ENCODE measurements at regions not wholly inside any gene's neighbourhood (a gene's known extent, or its start where the extent isn't known, plus 50 kb on each side); places are given as distances from the start of the nearest gene placed in this dataset.

DNA sequence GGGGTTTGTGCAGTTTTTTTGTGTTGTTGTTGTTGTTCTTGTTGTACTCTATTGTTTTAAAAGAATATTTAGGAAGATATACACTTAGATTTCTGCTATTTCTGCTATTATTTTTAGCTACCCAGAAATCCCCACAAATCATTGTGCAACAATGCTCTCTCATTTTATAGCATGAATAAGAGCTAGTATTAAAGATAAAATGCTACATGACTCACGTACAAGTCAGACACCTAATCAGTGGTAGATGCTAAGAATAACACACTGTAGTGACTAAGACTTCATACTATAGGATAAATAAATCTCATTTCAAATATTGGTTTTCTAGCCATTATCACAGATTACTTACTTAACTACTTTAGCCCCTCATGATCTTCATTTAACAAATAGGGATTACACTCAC lies 920.5 kb downstream of the KCNMA1 start:
- Histone ChIP-seq H3K4me2 (ENCODE audit: low read length) (no peak overlapping the region), H4K20me1 (ENCODE audit: insufficient read depth, low read length) (no peaks in the 10 kb centered on the region), H3K79me2 (ENCODE audit: insufficient read depth, low read length) (no peaks in the 10 kb centered on the region), H3K36me3 (ENCODE audit: insufficient read depth, low read length) (no peaks in the 10 kb centered on the region), H3F3A (ENCODE audit: insufficient read depth, low read length) (no peaks in the 10 kb centered on the region), H3K27ac (ENCODE audit: low read depth, low read length, poor library complexity, severe bottlenecking) (no peak overlapping the region), H3K9me2 (ENCODE audit: low read depth, low read length) (no peaks in the 10 kb centered on the region), H3K9ac (ENCODE audit: low read length) (no peak overlapping the region), H3K9me3 (ENCODE audit: low read length) (no peaks in the 10 kb centered on the region), H3K4me3 (ENCODE audit: low read depth, low read length, poor library complexity, severe bottlenecking) (no peak overlapping the region), H3K4me1 (ENCODE audit: insufficient read depth, low read length, severe bottlenecking) (no peaks in the 10 kb centered on the region), H2AFZ (ENCODE audit: low read length) (no peak overlapping the region), H3K27me3 (ENCODE audit: insufficient read depth, low read length) (no peaks in the 10 kb centered on the region)
- TF ChIP-seq EZH2 (IDR thresholded peaks at IDR 0.05; ENCODE audit: borderline replicate concordance, low read length) = no peak
- TF ChIP-seq, protein P1, sequence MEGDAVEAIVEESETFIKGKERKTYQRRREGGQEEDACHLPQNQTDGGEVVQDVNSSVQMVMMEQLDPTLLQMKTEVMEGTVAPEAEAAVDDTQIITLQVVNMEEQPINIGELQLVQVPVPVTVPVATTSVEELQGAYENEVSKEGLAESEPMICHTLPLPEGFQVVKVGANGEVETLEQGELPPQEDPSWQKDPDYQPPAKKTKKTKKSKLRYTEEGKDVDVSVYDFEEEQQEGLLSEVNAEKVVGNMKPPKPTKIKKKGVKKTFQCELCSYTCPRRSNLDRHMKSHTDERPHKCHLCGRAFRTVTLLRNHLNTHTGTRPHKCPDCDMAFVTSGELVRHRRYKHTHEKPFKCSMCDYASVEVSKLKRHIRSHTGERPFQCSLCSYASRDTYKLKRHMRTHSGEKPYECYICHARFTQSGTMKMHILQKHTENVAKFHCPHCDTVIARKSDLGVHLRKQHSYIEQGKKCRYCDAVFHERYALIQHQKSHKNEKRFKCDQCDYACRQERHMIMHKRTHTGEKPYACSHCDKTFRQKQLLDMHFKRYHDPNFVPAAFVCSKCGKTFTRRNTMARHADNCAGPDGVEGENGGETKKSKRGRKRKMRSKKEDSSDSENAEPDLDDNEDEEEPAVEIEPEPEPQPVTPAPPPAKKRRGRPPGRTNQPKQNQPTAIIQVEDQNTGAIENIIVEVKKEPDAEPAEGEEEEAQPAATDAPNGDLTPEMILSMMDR (IDR thresholded peaks at IDR 0.05; ENCODE audit: low read length) = no peak

DNA sequence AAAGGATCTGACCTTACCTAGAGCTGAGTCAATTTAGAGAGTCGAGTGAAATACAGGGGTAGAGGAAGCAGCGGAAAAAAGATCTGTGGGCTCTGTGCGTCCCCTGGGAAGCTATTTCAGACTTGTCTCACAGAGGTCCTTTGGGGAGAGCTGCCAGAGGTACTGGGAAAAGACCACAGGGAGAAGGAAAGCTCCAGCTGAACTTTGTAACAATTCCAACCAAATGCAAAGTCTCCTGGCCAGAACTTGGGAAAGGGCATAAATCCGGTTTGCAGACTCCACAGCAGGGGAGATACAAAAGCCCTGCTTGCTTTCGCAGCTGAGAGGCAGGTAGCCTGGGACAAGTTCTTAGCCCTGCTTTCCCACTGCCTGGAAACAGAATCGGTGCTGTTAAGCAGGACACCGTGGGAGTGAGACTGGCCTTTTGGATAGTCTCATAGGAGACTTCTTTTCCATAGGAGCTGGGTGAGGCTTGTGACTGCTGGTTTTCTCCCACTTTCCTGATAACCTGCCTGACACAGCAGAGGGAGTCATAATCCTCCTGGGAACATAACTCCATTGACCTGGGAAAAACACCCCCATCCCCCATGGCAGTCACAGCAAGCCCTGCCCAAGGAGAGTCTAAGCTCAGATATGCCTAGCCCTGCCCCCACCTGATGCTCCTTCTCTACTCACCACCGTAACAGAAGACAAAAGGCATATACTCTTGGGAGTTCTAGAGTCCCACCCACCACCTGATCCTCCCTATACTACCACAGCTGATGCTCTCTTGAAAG lies 926.2 kb downstream of the KCNMA1 start:
- no peaks in the 10 kb centered on the region for H3F3A ChIP-seq (ENCODE audit: insufficient read depth, low read length)
- H3K9me2 ChIP-seq (ENCODE audit: low read depth, low read length) = no peaks in the 10 kb centered on the region
- no peak overlapping the region for H3K4me3 ChIP-seq (ENCODE audit: low read depth, low read length, poor library complexity, severe bottlenecking)
- H4K20me1 ChIP-seq (ENCODE audit: insufficient read depth, low read length) = no peaks in the 10 kb centered on the region
- H3K27ac ChIP-seq (ENCODE audit: low read depth, low read length, poor library complexity, severe bottlenecking) = no peak overlapping the region
- no peaks in the 10 kb centered on the region for H3K4me1 ChIP-seq (ENCODE audit: insufficient read depth, low read length, severe bottlenecking)
- H3K27me3 ChIP-seq (ENCODE audit: insufficient read depth, low read length) = no peaks in the 10 kb centered on the region
- no peak overlapping the region for H2AFZ ChIP-seq (ENCODE audit: low read length)
- H3K36me3 ChIP-seq (ENCODE audit: insufficient read depth, low read length) = no peaks in the 10 kb centered on the region
- TF ChIP-seq EZH2 (IDR thresholded peaks at IDR 0.05; ENCODE audit: borderline replicate concordance, low read length) = no peak
- TF ChIP-seq, protein P1 (IDR thresholded peaks at IDR 0.05; ENCODE audit: low read length) = no peak
- no peaks in the 10 kb centered on the region for H3K9me3 ChIP-seq (ENCODE audit: low read length)
- no peak overlapping the region for H3K9ac ChIP-seq (ENCODE audit: low read length)
- H3K79me2 ChIP-seq (ENCODE audit: insufficient read depth, low read length) = no peaks in the 10 kb centered on the region
- H3K4me2 ChIP-seq (ENCODE audit: low read length) = no peak overlapping the region

DNA sequence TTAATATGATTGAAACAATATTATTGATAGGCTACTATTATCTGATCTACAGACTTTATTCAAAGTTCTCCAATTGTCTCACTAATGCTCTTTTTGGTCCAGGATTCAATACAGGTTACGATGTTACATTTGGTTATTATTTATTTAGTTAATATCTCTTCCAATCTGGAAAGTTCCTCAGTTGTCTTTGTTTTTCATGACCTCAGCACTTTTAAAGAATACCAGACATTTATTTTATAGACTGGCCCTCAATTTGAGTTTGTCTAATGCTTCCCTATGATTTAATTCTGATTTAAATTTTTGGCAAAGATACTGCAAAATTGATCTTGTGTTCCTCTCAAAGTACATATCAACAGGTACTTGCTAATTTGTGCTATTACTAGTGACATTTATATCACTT lies 937.4 kb downstream of the KCNMA1 start:
- Histone ChIP-seq H3F3A (ENCODE audit: insufficient read depth, low read length) (no peaks in the 10 kb centered on the region), H3K27me3 (ENCODE audit: insufficient read depth, low read length) (no peaks in the 10 kb centered on the region), H3K4me1 (ENCODE audit: insufficient read depth, low read length, severe bottlenecking) (no peaks in the 10 kb centered on the region), H3K79me2 (ENCODE audit: insufficient read depth, low read length) (no peaks in the 10 kb centered on the region), H4K20me1 (ENCODE audit: insufficient read depth, low read length) (no peaks in the 10 kb centered on the region), H3K4me3 (ENCODE audit: low read depth, low read length, poor library complexity, severe bottlenecking) (no peak overlapping the region), H3K4me2 (ENCODE audit: low read length) (no peak overlapping the region), H3K27ac (ENCODE audit: low read depth, low read length, poor library complexity, severe bottlenecking) (no peak overlapping the region), H3K9me2 (ENCODE audit: low read depth, low read length) (no peaks in the 10 kb centered on the region), H3K9ac (ENCODE audit: low read length) (no peak overlapping the region), H3K36me3 (ENCODE audit: insufficient read depth, low read length) (no peaks in the 10 kb centered on the region), H2AFZ (ENCODE audit: low read length) (no peak overlapping the region), H3K9me3 (ENCODE audit: low read length) (no peaks in the 10 kb centered on the region)
- no peak for TF ChIP-seq EZH2 (IDR thresholded peaks at IDR 0.05; ENCODE audit: borderline replicate concordance, low read length)
- TF ChIP-seq, protein P1 (IDR thresholded peaks at IDR 0.05; ENCODE audit: low read length) = no peak
